HCT116 (cell line): ENCODE measurements at regions not wholly inside any gene's neighbourhood (a gene's known extent, or its start where the extent isn't known, plus 50 kb on each side); places are given as distances from the start of the nearest gene placed in this dataset.

ENCODE experiments used
- ATAC-seq: fragments of 200-7000 bp; cut with Tn5 transposase; 2 replicates; pipeline ENCODE4 v1.9.1; 2020; ENCODE audit warnings: mild to moderate bottlenecking, moderate library complexity
- BruUV-seq: library from RNA; stranded (reverse); fragments of 400-500 nt; replicated peaks from 2 replicates; lab custom pipeline; 2021; lab: Mats Ljungman, UMichigan
- CTCF ChIA-PET: fragments of 300-600 bp; sonication (Branson Sonifier 250); formaldehyde crosslinking; loops from one replicate; lab custom pipeline; 2021; ENCODE audit warnings: antibody characterized with exemption; lab: Charles Lee
- POLR2A ChIA-PET: fragments of 300-600, 350-600 bp; sonication (Branson Sonifier 250); formaldehyde crosslinking; loops from one replicate; lab custom pipeline; 2021; ENCODE audit warnings: antibody characterized with exemption; lab: Charles Lee
- RAD21 ChIA-PET, 2 experiments: fragments of 300-600 bp; sonication (Branson Sonifier 250); formaldehyde crosslinking; loops; one replicate each; lab custom pipeline; 2023; ENCODE audit warnings: low total read pairs in 2 of 2; ENCODE audit not compliant: uncharacterized antibody in 2 of 2, unreplicated experiment in 2 of 2, low non-redundant PET in 1 of 2; lab: Charles Lee
- DNase-seq: peaks from one replicate; pipeline ENCODE4 v3.0.0-alpha.2; 2010; ENCODE audit warnings: low read depth, low spot score
- H2AFZ ChIP-seq: fragments of 200-600 bp; shearing (Covaris generic), sonication (generic); 2 replicates; pipeline ENCODE4 v1.6.1; 2017; ENCODE audit warnings: low read depth, mixed run types, mixed read lengths, antibody characterized with exemption, low read length; ENCODE audit not compliant: poor library complexity, severe bottlenecking
- H3K27ac ChIP-seq: 2 replicates; pipeline ENCODE4 v1.5.1; 2012; ENCODE audit warnings: low read depth, low read length
- H3K27me3 ChIP-seq: fragments of 200-600 bp; sonication (generic); 2 replicates; pipeline ENCODE4 v1.6.1; 2016; ENCODE audit warnings: mixed run types, low read length, mixed read lengths; ENCODE audit not compliant: insufficient read depth
- H3K36me3 ChIP-seq, 2 experiments: fragments of 200-500 bp in 1 of 2; fragments of 200-600 bp in 1 of 2; sonication (Bioruptor generic) in 1 of 2; sonication (generic) in 1 of 2; 2 replicates each; pipeline versions ENCODE4 v1.5.1 to v1.6.1; 2014 to 2016; ENCODE audit warnings: low read length in 2 of 2, inconsistent platforms in 1 of 2, mixed read lengths in 1 of 2, mixed run types in 1 of 2; ENCODE audit not compliant: insufficient read depth in 2 of 2, control insufficient read depth in 1 of 2
- H3K4me1 ChIP-seq, 2 experiments: fragments of 200-600 bp in 1 of 2; sonication (generic) in 1 of 2; 2 replicates each; pipeline versions ENCODE4 v1.5.1 to v1.6.1; 2012 to 2017; ENCODE audit warnings: low read length in 2 of 2, inconsistent platforms in 1 of 2, mild to moderate bottlenecking in 1 of 2, mixed read lengths in 1 of 2, mixed run types in 1 of 2, moderate library complexity in 1 of 2; ENCODE audit not compliant: insufficient read depth in 2 of 2, control insufficient read depth in 1 of 2
- H3K4me2 ChIP-seq: fragments of 200-600 bp; sonication (generic); 2 replicates; pipeline ENCODE4 v1.6.1; 2017; ENCODE audit warnings: mixed run types, low read length, mixed read lengths
- H3K4me3 ChIP-seq, 2 experiments: fragments of 200-600 bp in 1 of 2; sonication (generic) in 1 of 2; replicated peaks in 1 of 2; 2 replicates each; pipeline ENCODE4 v1.5.1; 2011 to 2016; ENCODE audit warnings: low read length in 2 of 2, control low read depth in 1 of 2, low read depth in 1 of 2, mild to moderate bottlenecking in 1 of 2, mixed read lengths in 1 of 2, mixed run types in 1 of 2
- H3K79me2 ChIP-seq: fragments of 200-600 bp; sonication (generic); 2 replicates; pipeline ENCODE4 v1.6.1; 2017; ENCODE audit warnings: mild to moderate bottlenecking, mixed run types, low read length, moderate library complexity, mixed read lengths; ENCODE audit not compliant: insufficient read depth
- H3K9ac ChIP-seq: fragments of 200-600 bp; sonication (generic); 2 replicates; pipeline ENCODE4 v1.6.1; 2016; ENCODE audit warnings: low read length, mixed read lengths
- H3K9me2 ChIP-seq: fragments of 200-600 bp; sonication (generic), shearing (Covaris generic); 2 replicates; pipeline ENCODE4 v1.6.1; 2017; ENCODE audit warnings: mixed run types, mild to moderate bottlenecking, moderate library complexity; ENCODE audit not compliant: insufficient read depth
- H3K9me3 ChIP-seq, 2 experiments: fragments of 200-500 bp in 1 of 2; fragments of 200-600 bp in 1 of 2; sonication (Bioruptor generic) in 1 of 2; sonication (generic) in 1 of 2; 2 replicates each; pipeline ENCODE4 v1.6.1; 2014 to 2017; ENCODE audit warnings: low read length in 2 of 2, mixed read lengths in 2 of 2, inconsistent platforms in 1 of 2, low read depth in 1 of 2, mild to moderate bottlenecking in 1 of 2, mixed run types in 1 of 2, moderate library complexity in 1 of 2; ENCODE audit not compliant: control insufficient read depth in 1 of 2, insufficient read depth in 1 of 2
- H4K20me1 ChIP-seq: fragments of 200-600 bp; sonication (generic), shearing (Covaris generic); 2 replicates; pipeline ENCODE4 v1.6.1; 2017; ENCODE audit warnings: mixed run types, mild to moderate bottlenecking, moderate library complexity; ENCODE audit not compliant: insufficient read depth
- CEBPB ChIP-seq: IDR thresholded peaks from 2 replicates; pipeline ENCODE4 v1.6.1; 2012; ENCODE audit warnings: low read depth
- CTCF ChIP-seq, 3 experiments: fragments of 200-600 bp in 1 of 3; sonication (generic) in 1 of 3; IDR thresholded peaks in 2 of 3; conservative IDR thresholded peaks in 1 of 3; 2 replicates each; pipeline ENCODE4 v1.5.1; 2012 to 2017; ENCODE audit warnings: low read depth in 2 of 3, low read length in 2 of 3, antibody characterized with exemption in 1 of 3, borderline replicate concordance in 1 of 3, control low read depth in 1 of 3, mild to moderate bottlenecking in 1 of 3, mixed read lengths in 1 of 3, mixed run types in 1 of 3, moderate library complexity in 1 of 3; ENCODE audit not compliant: insufficient read depth in 1 of 3
- ELF1 ChIP-seq: IDR thresholded peaks from 2 replicates; pipeline ENCODE4 v1.6.1; 2012; ENCODE audit warnings: low read depth, borderline replicate concordance
- EZH2 ChIP-seq: fragments of 200-600 bp; sonication (generic); IDR thresholded peaks from 2 replicates; pipeline ENCODE4 v1.6.1; 2017; ENCODE audit warnings: antibody characterized with exemption, mixed run types
- FOSL1 ChIP-seq: IDR thresholded peaks from 2 replicates; pipeline ENCODE4 v1.6.1; 2012; ENCODE audit warnings: low read depth
- POLR2A ChIP-seq: IDR thresholded peaks from 2 replicates; pipeline ENCODE4 v1.7.0; 2011; ENCODE audit warnings: borderline replicate concordance; ENCODE audit not compliant: insufficient read depth, insufficient read length; ENCODE audit errors: extremely low read depth
- POLR2AphosphoS5 ChIP-seq: IDR thresholded peaks from 2 replicates; pipeline ENCODE4 v1.6.1; 2011; ENCODE audit warnings: mild to moderate bottlenecking, low read depth, low read length, moderate library complexity
- RAD21 ChIP-seq: IDR thresholded peaks from 2 replicates; pipeline ENCODE4 v1.6.1; 2012; ENCODE audit warnings: low read depth, mild to moderate bottlenecking
- SIN3A ChIP-seq: IDR thresholded peaks from 2 replicates; pipeline ENCODE4 v1.6.1; 2012; ENCODE audit warnings: low read depth
- SP1 ChIP-seq: IDR thresholded peaks from 2 replicates; pipeline ENCODE4 v1.6.1; 2012; ENCODE audit warnings: low read depth
- SRF ChIP-seq: IDR thresholded peaks from 2 replicates; pipeline ENCODE4 v1.6.1; 2012; ENCODE audit warnings: low read depth
- YY1 ChIP-seq: IDR thresholded peaks from 2 replicates; pipeline ENCODE4 v1.6.1; 2011; ENCODE audit warnings: low read length, low read depth, moderate library complexity, mild to moderate bottlenecking; ENCODE audit not compliant: insufficient replicate concordance; ENCODE audit errors: extremely low read depth
- ZBTB33 ChIP-seq: IDR thresholded peaks from 2 replicates; pipeline ENCODE4 v1.6.1; 2011; ENCODE audit warnings: mild to moderate bottlenecking, low read length, moderate library complexity; ENCODE audit not compliant: insufficient replicate concordance; ENCODE audit errors: extremely low read depth
- ZNF274 ChIP-seq: fragments of 200-500 bp; sonication (Bioruptor generic); IDR thresholded peaks from 2 replicates; pipeline ENCODE4 v1.6.1; 2014; ENCODE audit warnings: mild to moderate bottlenecking, low read depth, low read length, inconsistent platforms
- intact Hi-C: fragments of 100-400 bp; cut with micrococcal nuclease; formaldehyde crosslinking; loops from 2 replicates; pipeline ENCODE4 v1.10.0; 2022
- TF ChIP-seq, protein P1 (sequence below): IDR thresholded peaks from 2 replicates; pipeline ENCODE4 v1.6.1; 2012
- TF ChIP-seq, protein P2 (sequence below): IDR thresholded peaks from 2 replicates; pipeline ENCODE4 v1.6.1; 2012; ENCODE audit warnings: low read depth

DNA sequence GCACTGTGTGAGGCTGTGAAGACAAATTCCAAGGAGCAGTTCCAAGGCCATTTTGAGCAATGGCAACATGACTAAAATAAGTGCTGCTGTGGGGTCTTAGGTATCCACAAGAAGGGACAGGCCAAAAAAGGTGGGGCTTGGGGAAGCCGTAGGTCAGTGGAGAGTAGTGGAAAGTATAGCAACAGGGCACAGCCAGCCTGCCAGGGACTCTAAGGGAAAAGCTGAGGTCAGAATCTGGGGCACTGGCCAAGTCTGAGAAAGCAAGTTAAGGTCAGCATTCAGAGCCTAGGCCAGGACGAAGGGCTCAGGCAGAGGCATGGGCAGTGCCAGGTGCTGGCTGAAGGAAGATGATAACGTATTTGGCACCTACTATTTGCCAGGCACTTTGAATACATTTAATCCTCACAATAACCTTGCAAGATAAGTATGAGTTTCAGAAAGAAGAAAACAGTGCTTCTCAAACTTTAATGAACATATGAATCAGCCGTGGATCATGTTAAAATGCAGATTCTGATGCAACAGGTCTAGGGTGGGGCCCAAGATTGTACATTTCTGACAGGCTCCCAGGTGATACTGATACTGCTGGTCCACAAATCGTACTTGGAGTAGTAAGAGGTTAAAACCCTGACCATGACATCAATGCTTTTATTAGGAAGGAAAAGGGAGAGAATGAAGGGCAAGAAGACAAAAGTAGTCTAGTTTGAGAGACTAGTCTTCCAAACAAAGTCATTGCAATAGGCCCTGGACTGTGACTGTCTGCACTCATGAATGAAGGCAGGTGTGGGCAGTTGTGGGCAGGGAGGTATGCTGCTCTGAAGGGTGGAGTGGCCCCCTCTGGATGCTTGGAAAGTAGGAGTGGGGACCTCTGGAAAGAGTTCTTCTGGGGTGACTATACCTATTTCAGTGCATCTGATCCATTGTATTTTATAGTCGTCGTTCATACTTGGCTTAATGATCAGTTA, 106.3 kb upstream of the ANKRD28 start:
- H3K9me3 ChIP-seq, result no peaks in the 10 kb centered on the region
- POLR2A ChIA-PET, result no interaction called here
- no TSS peak for BruUV-seq
- no peak for ATAC-seq
- H3K4me2 ChIP-seq, result no peak overlapping the region
- TF ChIP-seq, protein P1, sequence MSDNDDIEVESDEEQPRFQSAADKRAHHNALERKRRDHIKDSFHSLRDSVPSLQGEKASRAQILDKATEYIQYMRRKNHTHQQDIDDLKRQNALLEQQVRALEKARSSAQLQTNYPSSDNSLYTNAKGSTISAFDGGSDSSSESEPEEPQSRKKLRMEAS, result no peak
- TF ChIP-seq CEBPB (no peak), ZBTB33 (no peak), CTCF (IDR thresholded peaks at IDR 0.05 in 2 of 3, conservative IDR thresholded peaks at IDR 0.05 in 1 of 3; ENCODE audit: borderline replicate concordance in 1 of 3, insufficient read depth in 1 of 3, low read depth in 2 of 3, low read length in 2 of 3) (no peak), RAD21 (no peak), FOSL1 (no peak), EZH2 (no peak), YY1 (no peak), ZNF274 (no peak), POLR2A (no peak), SRF (no peak), SP1 (no peak), POLR2AphosphoS5 (no peak), ELF1 (no peak), SIN3A (no peak)
- TF ChIP-seq, protein P2, sequence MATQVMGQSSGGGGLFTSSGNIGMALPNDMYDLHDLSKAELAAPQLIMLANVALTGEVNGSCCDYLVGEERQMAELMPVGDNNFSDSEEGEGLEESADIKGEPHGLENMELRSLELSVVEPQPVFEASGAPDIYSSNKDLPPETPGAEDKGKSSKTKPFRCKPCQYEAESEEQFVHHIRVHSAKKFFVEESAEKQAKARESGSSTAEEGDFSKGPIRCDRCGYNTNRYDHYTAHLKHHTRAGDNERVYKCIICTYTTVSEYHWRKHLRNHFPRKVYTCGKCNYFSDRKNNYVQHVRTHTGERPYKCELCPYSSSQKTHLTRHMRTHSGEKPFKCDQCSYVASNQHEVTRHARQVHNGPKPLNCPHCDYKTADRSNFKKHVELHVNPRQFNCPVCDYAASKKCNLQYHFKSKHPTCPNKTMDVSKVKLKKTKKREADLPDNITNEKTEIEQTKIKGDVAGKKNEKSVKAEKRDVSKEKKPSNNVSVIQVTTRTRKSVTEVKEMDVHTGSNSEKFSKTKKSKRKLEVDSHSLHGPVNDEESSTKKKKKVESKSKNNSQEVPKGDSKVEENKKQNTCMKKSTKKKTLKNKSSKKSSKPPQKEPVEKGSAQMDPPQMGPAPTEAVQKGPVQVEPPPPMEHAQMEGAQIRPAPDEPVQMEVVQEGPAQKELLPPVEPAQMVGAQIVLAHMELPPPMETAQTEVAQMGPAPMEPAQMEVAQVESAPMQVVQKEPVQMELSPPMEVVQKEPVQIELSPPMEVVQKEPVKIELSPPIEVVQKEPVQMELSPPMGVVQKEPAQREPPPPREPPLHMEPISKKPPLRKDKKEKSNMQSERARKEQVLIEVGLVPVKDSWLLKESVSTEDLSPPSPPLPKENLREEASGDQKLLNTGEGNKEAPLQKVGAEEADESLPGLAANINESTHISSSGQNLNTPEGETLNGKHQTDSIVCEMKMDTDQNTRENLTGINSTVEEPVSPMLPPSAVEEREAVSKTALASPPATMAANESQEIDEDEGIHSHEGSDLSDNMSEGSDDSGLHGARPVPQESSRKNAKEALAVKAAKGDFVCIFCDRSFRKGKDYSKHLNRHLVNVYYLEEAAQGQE, result no peak
- no peak overlapping the region for H3K9ac ChIP-seq
- no peak for DNase-seq
- H3K27ac ChIP-seq, result no peak overlapping the region
- no peaks in the 10 kb centered on the region for H3K79me2 ChIP-seq
- RAD21 ChIA-PET, result no interaction called here
- no peaks in the 10 kb centered on the region for H4K20me1 ChIP-seq
- intact Hi-C loops, result no loop called here
- no peak overlapping the region for H2AFZ ChIP-seq
- H3K4me3 ChIP-seq, result no peak overlapping the region
- CTCF ChIA-PET, result no interaction called here
- no peaks in the 10 kb centered on the region for H3K36me3 ChIP-seq
- H3K4me1 ChIP-seq, result peaks cover 2 to 5% of the 10 kb centered on the region in 2 experiments; a peak in 2 of 4 replicates
- no peaks in the 10 kb centered on the region for H3K9me2 ChIP-seq
- no peaks in the 10 kb centered on the region for H3K27me3 ChIP-seq
